CD4-positive, alpha-beta T cell treated with Interleukin-2 at 100 ng/mL for 4 hours (primary cell): ENCODE measurements at regions not wholly inside any gene's neighbourhood (a gene's known extent, or its start where the extent isn't known, plus 50 kb on each side); places are given as distances from the start of the nearest gene placed in this dataset.

ENCODE experiments used
- DNase-seq: peaks from one replicate; pipeline ENCODE4 v3.0.0-alpha.2; 2020; ENCODE audit warnings: low spot score

DNA sequence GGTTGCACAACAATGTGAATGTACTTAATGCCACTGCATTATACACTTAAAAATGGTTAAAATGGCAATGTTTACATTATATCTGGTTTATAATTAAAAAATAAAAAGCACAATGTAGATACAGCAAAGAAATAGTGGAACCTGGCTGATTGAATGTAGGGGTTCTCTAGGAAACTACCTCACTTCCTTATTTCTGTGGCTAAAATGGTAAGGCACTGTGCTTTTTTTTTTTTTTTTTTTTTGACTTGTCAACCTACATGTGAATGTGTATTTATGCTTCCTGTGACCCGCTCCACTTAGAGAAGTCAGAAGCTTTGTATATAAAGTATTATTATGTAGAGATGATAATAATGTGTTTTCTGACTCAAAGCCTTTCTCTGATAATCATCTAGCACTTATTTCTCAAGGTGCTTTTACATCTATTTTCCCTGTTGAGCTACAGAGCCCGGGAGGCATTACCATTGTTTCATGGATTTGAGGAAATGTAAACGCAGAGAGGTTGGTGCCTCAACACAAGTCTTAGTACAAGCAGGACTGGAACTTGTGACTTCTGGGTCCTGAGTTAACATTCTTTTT is 55.0 kb downstream of the SOX4 start:
- no peak for DNase-seq

DNA sequence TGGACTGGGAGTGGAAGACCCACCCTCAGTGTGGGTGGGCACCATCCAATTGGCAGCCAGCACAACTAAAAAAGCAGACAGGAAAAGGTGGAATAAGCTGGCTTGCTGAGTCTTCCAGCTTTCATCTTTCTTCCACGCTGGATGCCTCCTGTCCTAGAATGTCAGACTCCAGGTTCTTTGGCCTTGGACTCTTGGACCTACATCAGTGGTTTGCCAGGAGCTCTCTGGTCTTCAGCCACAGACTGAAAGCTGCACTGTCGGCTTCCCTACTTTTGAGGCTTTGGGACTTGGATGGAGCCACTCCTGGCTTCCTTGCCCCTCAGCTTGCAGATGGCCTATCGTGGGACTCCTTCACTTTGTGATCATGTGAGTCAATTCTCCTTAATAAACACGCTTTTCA is 59.8 kb downstream of the SOX4 start:
- no peak for DNase-seq

DNA sequence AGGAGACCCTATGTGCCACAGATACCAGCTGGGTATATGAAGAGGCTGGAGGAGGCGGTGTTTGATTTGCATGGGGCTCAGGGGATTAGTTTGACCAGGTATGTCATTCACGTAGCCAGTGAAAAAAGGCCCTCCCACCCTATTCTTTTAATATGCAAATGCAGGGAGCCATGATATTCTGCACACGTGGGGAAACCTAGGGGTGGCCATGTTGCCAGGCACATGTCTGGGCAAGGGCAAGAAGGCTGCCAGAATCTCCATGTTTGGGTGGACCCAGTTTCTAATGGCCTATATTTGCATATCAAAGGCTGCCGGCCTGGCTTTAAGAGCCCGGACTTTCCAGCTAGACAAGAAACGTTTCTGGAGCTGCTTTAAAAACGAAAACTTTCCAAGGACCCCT is 60.4 kb downstream of the SOX4 start:
- DNase-seq, result no peak

DNA sequence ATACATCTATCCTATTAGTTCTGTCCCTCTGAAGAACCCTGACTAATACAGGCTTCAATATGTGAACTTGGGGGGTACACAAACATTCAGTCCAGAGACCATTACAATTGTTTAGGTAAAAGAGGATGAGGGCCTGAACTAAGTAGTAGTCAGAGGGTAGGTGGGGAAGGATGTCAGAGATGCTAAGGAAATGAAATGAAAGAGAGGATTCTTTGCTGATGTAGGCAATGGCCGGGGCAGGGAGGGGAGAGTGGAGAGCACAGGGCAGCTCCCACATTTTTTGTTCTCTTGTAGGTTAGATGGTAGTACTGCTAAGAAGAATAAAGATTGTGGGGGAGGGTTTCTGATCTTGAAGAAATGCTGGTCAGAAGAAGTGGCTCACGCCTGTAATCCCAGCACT is 60.8 kb downstream of the SOX4 start:
- DNase-seq, result no peak

DNA sequence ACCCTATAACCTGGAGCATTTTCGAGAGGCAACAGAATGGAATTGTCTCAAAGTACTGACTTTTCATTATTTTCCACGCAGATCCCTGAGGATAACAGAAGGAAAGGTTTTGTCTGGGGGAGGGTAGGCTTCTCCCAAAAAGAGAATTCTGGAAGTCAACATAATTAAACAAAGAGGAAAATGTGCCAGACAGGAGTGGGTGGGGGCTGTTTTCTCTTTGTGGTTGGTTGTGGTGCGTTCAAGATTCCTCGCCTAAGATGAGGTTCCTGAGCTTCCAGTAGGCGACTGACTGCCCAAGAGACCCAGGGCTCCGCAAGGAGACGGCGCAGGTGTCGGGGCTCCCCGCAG is 70.4 kb downstream of the SOX4 start:
- no peak for DNase-seq

DNA sequence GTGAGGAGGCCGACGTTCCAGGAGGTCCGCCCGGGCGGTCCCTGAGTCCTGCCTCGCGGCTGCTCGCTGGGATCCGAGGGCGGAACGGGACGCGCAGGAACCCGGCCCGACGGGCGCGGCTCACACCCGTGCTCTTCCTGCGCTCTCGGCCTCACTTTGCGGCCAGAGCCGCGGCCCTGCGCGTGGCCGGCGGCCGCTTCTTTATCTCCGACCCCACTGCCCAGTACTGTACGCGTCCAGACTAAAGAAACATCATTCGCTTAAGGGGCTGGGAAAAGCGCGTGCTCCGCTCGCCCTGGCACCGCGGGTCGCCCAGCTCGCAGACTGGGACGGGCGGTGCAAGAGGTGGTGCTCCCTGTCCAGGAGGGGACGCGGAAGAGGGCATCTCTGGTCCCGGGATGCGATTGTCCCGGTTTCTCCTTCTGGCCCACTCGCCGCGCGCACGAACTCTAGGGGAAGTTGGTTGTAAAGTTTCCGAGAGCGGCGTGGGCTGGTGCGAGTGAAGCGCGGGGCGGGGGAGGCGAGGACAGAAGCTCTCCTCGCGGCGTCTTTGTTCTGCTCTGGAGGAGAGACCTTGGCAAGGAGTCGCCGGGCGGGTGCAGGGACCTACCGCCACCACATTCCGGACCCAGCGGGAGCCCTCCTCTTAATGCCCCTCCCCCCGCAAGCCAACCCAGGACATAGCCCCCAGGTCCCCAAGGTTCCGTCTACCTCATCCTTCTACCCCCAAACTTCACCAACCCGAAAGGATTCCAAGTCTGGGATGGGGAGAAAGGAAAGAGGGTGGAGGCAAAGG is 71.0 kb downstream of the SOX4 start:
- no peak for DNase-seq

DNA sequence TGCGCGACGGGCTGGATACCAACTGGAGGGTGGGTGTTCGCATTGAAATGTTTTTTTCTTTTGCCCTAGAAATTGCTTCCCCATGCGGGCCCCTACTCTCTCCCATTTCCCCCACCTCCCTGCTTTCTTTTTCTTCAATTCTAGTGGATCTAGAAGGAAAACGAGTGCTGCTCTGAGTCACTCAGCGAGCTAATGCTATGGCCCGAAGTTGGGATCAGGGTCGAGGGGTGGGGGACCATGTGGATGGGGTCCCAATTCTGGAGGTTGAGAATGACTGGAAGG is 71.5 kb downstream of the SOX4 start:
- DNase-seq, result no peak

DNA sequence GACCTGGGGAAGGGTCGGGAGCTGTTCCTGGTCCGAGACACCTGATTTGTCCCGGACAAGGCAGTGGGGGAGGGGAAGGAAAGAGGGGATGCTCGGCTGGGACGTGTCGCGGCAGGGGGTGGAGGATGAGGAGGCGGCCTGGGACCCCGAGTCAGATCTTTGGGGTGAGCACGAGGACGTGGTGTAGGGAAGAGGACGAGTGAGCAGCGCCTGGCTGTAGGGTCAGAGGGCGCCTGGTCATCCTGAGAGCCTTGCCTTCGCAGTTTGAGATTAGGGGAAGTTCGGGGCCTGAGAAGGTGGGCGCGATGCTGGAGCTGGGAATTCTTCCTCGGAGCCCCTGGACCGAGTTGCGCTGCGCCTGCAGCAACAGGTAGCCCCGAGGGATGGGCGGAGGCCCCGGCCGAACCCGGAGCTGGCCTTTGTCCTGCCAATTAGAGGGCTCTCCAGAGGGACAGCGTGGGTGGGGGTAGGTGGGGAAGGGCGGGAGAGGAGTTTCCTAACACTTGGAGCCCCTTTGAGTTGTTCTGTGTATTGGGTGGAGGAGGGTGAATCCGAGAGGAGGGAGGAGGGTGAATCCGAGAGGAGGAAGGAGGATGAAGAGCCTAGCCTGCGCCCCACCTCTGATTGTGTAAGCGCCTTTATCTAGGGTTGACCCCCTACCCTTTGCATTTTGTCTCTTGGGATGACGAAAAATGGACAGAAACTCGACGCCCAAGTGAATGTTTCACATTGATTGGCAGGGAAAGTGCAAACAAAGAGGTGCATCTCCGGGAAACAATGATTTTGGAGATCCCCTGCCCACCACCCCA is 72.0 kb downstream of the SOX4 start:
- no peak for DNase-seq

DNA sequence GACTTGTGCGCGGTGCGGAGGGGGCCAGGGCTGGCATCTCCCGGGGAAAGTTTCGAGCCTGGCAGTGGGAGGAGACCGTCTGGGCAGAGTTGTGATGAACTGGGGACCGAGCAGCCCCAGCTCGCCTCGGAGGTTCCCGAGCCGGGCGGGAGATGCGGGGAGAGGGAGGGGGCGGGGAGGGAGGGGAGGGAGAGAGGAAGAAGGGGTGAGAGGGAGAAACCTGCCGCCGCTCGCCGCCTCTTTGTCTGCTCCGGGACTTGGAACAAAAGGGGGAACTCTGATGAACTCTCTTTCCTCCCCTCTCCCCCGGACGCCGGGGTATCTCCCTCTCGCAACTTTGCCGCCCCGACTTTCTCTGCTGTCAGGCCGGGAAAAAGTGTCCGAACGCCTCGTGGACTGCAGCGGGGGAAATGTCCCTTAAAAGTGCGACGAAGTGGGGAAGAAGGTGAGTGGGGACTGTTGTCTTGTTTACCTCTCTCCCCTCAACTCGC is 72.7 kb downstream of the SOX4 start:
- no peak for DNase-seq

DNA sequence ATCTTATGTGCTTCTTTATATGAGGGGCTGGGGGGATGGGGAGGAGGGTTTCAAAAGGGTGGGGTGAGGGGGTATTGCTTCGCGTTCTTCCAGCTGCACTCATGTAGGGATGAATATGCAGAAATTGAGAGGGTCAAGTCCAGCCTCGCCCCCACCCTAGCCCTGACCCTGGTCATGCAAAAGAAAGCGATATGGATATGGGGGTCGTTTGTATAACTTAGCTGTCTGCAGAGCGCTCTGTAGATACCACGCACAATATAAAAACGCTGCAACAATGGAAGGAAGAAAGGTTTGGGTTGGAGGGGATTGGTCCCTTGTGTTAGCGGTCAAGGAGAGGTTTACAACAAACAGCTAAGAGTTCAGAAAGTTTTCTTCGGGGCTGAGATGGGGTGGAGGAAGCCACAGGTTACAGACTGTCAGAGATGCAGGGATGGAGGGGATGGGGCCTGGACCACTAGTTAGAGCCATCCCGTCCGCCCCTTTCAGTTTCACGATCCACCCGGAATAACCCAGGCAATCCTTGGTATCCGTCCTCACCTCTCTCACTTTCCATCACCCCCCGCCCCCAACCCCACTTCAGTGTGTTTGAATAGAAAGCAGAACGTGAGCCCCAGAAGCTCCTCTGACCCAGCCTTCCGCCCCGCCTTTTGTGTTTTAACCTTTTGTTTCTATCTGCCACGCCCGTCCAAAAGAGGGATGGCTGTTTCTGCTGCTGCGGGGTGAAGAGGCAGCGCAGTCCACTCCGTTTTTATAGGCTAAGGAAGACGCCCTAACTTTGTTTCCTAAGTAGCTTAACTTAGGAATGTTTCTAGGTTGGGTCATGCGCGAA is 73.5 kb downstream of the SOX4 start:
- no peak for DNase-seq

DNA sequence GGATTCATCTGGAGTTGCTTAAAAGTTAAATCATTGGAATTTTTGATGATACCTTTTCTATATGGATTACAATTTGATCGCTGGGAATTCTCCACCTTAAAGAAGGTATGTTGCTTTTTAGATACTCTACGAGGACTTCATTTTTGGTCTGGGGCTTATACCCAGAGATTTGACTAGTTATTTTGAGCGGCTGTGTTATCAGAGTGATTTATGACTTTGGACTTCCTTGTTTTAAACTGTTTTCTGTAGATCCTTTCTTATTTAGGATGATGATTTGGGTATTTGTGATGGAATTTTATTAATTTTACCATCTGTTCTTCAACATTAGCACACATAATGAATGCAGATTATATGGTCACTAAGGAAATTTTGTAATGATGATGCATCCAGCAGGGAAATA is 75.2 kb downstream of the SOX4 start:
- no peak for DNase-seq

DNA sequence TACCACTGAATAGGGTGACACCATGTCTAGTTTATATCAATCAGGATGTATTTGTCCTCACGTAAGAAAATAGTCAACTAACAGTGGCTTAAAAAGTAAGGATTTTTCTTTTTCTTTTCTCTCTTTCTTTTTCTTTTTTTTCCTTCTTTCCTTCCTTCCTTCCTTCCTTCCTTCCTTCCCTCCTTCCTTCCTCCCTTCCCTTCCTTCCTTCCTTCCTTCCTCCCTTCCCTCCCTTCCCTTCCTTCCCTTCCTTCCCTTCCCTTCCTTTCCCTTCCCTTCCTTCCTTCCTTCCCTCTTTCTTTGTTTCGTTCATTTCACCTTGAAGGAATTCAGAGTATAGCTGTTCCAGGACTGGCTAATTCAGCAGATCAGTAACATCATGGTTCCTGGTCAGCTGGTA is 83.2 kb downstream of the SOX4 start:
- DNase-seq, result no peak

DNA sequence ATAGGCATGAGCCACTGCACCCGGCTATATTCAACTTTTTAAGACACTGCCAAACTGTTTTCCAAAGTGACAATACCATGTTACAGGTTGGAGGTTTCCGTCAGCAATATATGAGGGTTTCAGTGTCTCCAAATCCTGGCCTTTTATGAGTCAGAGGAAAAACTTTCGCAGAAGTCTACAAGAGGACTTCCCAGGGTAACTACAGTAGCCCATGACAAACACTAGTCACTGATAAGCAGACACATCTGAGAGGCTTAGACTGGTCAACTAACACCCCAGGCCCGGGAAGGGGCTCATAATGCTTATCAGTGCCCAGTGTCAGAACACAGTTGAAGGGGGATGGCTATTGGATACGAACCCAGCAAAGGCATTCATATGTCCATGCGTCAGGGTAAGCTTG is 85.4 kb downstream of the SOX4 start:
- DNase-seq, result no peak

DNA sequence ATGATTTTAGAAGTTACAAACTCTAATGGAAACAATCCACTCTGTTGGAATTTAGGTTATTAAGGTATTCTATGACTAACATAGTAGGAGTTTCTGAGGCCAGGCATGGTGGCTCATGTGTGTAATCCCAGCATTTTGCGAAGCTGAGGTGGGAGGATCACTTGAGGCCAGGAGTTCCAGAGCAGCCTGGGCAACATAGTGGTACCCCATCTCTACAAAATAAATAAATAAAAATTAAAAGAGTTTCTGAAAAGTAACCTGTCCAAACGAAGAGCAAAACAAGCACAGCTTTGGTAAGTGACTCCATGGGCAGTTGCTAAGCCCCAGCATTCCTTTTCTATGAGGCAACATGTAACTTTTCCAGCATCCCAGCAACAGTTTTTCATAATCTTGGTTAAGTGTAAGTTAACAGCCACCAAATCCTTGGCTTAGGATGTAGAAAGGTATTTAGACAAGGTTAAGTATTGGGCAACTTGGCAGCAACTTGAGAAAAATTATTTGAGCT is 86.3 kb downstream of the SOX4 start:
- DNase-seq, result no peak

DNA sequence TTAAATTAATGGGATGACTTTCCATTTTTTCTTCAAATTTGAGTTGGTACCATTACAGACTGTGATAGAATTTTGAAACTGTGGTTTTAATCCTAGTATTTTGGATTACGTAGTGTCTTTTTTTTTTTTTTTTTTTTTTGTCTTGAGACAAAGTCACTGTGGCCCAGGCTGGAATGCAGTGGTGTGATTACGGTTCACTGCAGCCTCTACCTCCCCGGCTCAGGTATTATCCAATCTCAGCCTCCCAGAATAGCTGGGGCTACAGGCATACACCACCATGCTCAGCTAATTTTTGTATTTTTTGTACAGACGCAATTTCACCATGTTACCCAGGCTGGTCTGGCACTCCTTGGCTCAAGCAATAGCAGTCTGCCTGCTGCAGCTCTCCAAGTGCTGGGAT is 87.1 kb downstream of the SOX4 start:
- no peak for DNase-seq

DNA sequence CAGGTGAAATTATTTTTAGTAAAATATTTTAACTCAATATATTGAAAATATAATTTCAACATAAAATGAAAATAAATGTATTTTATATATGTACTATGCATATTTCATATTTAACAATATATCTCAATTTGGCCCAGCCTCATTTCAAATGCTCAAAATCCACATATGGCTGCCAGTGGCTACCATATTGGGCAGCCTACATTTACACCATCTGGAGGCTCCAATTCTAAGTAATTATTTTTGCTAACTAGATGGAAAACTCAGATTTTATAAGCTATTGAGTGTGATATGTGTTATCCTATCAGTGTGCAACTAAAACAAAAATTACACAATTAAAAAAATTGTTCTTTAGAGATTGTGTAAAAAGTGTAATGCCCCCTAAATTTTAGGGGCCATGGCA is 96.9 kb downstream of the SOX4 start:
- no peak for DNase-seq

DNA sequence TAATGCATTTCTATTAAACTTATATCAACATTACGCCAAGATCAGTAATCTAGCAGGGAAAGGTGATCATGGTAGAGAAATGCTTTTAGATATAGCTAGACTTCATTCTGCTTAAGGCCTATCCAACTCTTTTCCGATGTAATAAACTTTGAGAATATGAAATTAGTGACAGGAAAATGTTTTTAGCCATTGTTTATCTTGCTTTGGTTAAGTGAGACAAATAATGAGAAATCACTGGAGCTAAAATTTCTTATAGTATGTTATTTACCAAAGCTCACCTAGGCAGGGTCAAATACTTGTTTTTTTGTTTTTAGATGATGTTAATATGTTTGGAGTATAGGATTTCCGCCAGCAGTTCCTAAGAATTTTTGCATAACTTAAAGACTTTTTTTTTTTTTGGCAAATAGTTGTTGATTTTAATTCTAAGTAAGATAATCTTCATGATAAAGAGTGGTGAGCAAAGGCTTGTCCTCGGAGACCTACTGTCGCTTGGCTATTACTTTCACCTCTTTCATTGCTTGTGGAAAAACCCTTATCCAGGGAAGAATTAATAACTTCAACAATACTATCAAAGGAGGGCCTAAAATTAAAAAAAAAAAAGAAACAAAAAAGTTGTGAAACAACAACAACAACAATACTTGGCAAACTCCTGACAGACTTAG is 98.3 kb downstream of the SOX4 start:
- no peak for DNase-seq

DNA sequence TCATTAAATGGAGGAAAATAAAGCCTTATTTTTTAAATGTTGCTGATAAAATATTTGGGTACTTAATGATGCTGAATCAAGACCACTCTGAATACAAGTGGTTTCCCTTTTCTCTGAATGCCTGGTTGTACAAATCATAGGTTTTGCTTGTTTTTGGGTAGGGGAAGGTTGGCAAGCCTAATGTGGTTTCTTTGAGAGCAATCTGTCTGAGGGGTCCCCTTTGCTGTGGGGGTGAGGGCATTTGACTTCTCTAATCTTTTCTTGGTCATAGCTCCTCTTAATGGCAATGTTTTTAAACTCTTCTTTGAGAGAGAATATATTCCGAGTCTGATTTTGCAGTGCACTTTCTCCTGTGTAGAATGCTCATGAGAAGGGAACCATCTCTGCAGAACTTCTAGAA is 99.2 kb downstream of the SOX4 start:
- no peak for DNase-seq

DNA sequence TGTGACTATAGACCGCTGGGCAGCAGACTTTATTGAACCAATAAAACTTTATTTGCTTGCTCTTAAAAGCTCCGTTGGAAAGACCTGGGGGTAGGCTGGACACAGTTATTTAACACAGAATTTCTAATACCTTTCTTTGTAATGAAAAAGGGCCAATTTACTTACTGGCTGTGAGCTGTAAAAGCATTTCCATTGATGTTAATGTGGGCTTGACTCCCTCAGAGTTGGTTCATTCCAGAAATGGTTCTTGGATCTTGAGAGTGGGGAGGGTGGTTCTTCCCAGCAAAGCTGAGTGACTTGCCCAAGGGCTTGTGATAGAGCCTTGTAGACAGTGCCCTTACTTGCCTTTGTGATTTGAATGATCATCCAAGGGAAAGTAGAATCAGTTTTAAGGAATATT is 100.6 kb downstream of the SOX4 start:
- DNase-seq, result no peak

DNA sequence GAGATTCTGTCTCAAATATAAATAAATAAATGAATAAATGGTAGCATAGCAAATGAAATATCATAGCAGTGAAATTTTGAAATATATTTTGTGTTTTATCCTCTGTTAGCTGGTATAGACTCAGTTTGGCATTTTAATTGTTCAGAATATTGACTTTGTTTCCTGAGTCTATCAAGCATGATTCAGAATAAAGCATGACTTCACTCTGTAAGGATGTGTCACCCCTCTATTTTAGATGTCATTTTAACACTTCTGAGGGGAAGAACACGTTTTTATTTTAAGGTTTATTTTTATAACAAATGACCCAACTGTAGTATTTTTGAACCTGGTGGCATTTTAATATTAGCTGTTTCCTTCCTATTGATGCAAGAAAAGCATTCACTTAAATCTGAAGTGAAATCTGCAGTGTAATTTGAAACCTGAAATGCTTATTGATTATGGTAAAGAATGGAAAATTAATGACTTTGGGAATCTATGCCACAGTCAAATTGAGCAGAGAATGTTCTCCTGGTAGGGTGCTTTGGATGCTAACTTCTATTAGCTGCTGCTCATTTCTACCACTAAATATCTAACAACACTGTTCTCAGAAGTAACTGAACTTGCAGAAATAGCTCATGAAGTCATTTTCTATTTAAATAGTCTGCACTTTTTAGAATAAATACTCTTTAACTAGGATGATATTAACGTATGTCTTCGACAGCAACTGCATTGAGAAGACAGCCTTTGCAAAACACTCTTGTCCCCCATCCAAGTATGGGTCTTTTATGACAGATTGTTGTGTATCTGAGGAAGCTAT is 114.2 kb downstream of the SOX4 start:
- no peak for DNase-seq

DNA sequence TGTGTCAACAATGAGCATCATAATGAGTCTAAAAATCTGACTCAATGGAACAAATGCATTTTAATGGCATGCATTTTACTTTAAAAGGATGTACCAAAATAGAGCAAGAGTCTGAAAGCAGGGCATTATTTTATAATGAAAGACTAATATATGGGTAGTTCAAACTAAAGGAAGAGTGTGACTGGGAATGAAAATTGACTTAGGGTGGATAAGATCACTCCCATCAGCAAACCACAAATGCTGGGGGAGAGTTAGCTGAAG is 114.7 kb downstream of the SOX4 start:
- no peak for DNase-seq
